ENCODE measurements at regions not wholly inside any gene's neighbourhood (a gene's known extent, or its start where the extent isn't known, plus 50 kb on each side); places are given as distances from the start of the nearest gene placed in this dataset.
"Not testable (repeated sequence)": the region's sequence is repeated elsewhere in the genome, so short reads cannot be mapped to it uniquely, and the experiment has no call there.

- no peak for DNase-seq
Measured at GRCh38 chr9:82761027-82761426, 301.9 kb downstream of the RASEF start.

- DNase-seq: no peak
Measured at GRCh38 chr9:82761956-82762355, 301.0 kb downstream of the RASEF start.

GRCh38 chr9:82763656-82764055, 299.3 kb downstream of the RASEF start:
- DNase-seq: peak; percentile 16

GRCh38 chr9:82764061-82764668, 298.8 kb downstream of the RASEF start:
- no peak for DNase-seq

GRCh38 chr9:82774707-82775231, 288.2 kb downstream of the RASEF start:
- not testable (repeated sequence) for DNase-seq

GRCh38 chr9:82776508-82776907, 286.4 kb downstream of the RASEF start:
- DNase-seq: no peak

GRCh38 chr9:82777366-82777765, 285.6 kb downstream of the RASEF start:
- no peak for DNase-seq

GRCh38 chr9:82778923-82779322, 284.0 kb downstream of the RASEF start:
- DNase-seq: not testable (repeated sequence)

GRCh38 chr9:82780017-82780416, 282.9 kb downstream of the RASEF start:
- DNase-seq: no peak

- DNase-seq: no peak
Measured at GRCh38 chr9:82781921-82782392, 281.0 kb downstream of the RASEF start.

- DNase-seq: no peak
Measured at GRCh38 chr9:82783045-82783444, 279.9 kb downstream of the RASEF start.

- DNase-seq: no peak
Measured at GRCh38 chr9:82784589-82784988, 278.4 kb downstream of the RASEF start.

GRCh38 chr9:82789155-82789824, 273.7 kb downstream of the RASEF start:
- DNase-seq: no peak

GRCh38 chr9:82790875-82791274, 272.1 kb downstream of the RASEF start:
- no peak for DNase-seq

- DNase-seq: no peak
Measured at GRCh38 chr9:82791692-82792091, 271.2 kb downstream of the RASEF start.

GRCh38 chr9:82797534-82797933, 265.4 kb downstream of the RASEF start:
- DNase-seq: no peak

GRCh38 chr9:82799286-82799685, 263.7 kb downstream of the RASEF start:
- DNase-seq: no peak

- DNase-seq: no peak
Measured at GRCh38 chr9:82805027-82805426, 257.9 kb downstream of the RASEF start.

GRCh38 chr9:82808478-82808877, 254.5 kb downstream of the RASEF start:
- no peak for DNase-seq

GRCh38 chr9:82810915-82811314, 252.0 kb downstream of the RASEF start:
- no peak for DNase-seq

GRCh38 chr9:82819260-82819659, 243.7 kb downstream of the RASEF start:
- DNase-seq: no peak

GRCh38 chr9:82820186-82820585, 242.8 kb downstream of the RASEF start:
- DNase-seq: no peak

GRCh38 chr9:82829818-82830217, 233.1 kb downstream of the RASEF start:
- no peak for DNase-seq

GRCh38 chr9:82865524-82865923, 197.4 kb downstream of the RASEF start:
- DNase-seq: no peak
